HEK293T (cell line): ENCODE measurements at regions not wholly inside any gene's neighbourhood (a gene's known extent, or its start where the extent isn't known, plus 50 kb on each side); places are given as distances from the start of the nearest gene placed in this dataset.

ENCODE experiments used
- ARNT ChIP-seq: fragments of 450-650 bp; IDR thresholded peaks from 2 replicates; pipeline ENCODE4 v1.6.1; 2017; ENCODE audit warnings: mild to moderate bottlenecking
- FOXA1 ChIP-seq: fragments of 450-650 bp; IDR thresholded peaks from 2 replicates; pipeline ENCODE4 v1.6.1; 2016; ENCODE audit warnings: mild to moderate bottlenecking
- PKNOX1 ChIP-seq: fragments of 450-650 bp; IDR thresholded peaks from 2 replicates; pipeline ENCODE4 v1.6.1; 2016
- SP1 ChIP-seq: fragments of 450-650 bp; IDR thresholded peaks from 2 replicates; pipeline ENCODE4 v1.6.1; 2017

- TF ChIP-seq PKNOX1 (no peak), ARNT (no peak), FOXA1 (no peak), SP1 (no peak)
Measured at GRCh38 chrX:39251995-39252394, 450.7 kb downstream of the MID1IP1 start.
